Keratinocyte (primary cell): ENCODE measurements at regions not wholly inside any gene's neighbourhood (a gene's known extent, or its start where the extent isn't known, plus 50 kb on each side); places are given as distances from the start of the nearest gene placed in this dataset.

Source experiments
- DNase-seq: peaks from one replicate; pipeline ENCODE4 v3.0.0-alpha.2; 2011; ENCODE audit warnings: low read depth, missing footprints, low spot score
- FAIRE-seq: peaks from 2 replicates; lab custom pipeline; 2011; peaks lifted over from hg19 to GRCh38; lab: Jason Lieb, UNC
- H2AFZ ChIP-seq: 2 replicates; pipeline ENCODE4 v1.6.0; 2012; ENCODE audit warnings: low read length, control low read depth, inconsistent platforms; ENCODE audit not compliant: control insufficient read depth
- H3K27ac ChIP-seq: 2 replicates; pipeline ENCODE4 v1.5.1; 2011; ENCODE audit warnings: low read length; ENCODE audit not compliant: control insufficient read depth, insufficient read depth
- H3K27me3 ChIP-seq: 3 replicates; pipeline ENCODE4 v1.6.0; 2011; ENCODE audit warnings: low read length; ENCODE audit not compliant: control insufficient read depth, insufficient read depth; ENCODE audit errors: extremely low read depth
- H3K36me3 ChIP-seq, 2 experiments: 2 replicates in 1 of 2; 3 replicates in 1 of 2; pipeline ENCODE4 v1.5.1; 2011; ENCODE audit warnings: low read length in 2 of 2, mild to moderate bottlenecking in 1 of 2; ENCODE audit not compliant: control insufficient read depth in 2 of 2, insufficient read depth in 2 of 2; ENCODE audit errors: extremely low read depth in 1 of 2
- H3K4me1 ChIP-seq: 3 replicates; pipeline ENCODE4 v1.5.1; 2011; ENCODE audit warnings: low read length; ENCODE audit not compliant: control insufficient read depth, insufficient read depth; ENCODE audit errors: extremely low read depth
- H3K4me2 ChIP-seq: 3 replicates; pipeline ENCODE4 v1.6.0; 2011; ENCODE audit warnings: low read depth, low read length; ENCODE audit not compliant: control insufficient read depth, insufficient read depth; ENCODE audit errors: extremely low read depth
- H3K4me3 ChIP-seq, 3 experiments: fragments of 200-600 bp in 1 of 3; sonication (generic) in 1 of 3; 2 replicates in 2 of 3; 3 replicates in 1 of 3; pipeline ENCODE4 v1.5.1; 2011 to 2016; ENCODE audit warnings: low read length in 3 of 3, mild to moderate bottlenecking in 3 of 3, control low read depth in 2 of 3, inconsistent platforms in 1 of 3, low read depth in 1 of 3, mixed read lengths in 1 of 3, mixed run types in 1 of 3, moderate library complexity in 1 of 3; ENCODE audit not compliant: control insufficient read depth in 2 of 3, insufficient read depth in 2 of 3; ENCODE audit errors: extremely low read depth in 1 of 3
- H3K79me2 ChIP-seq: 2 replicates; pipeline ENCODE4 v1.6.0; 2012; ENCODE audit warnings: low read length; ENCODE audit not compliant: control insufficient read depth, insufficient read depth
- H3K9ac ChIP-seq: 3 replicates; pipeline ENCODE4 v1.6.0; 2011; ENCODE audit warnings: low read length; ENCODE audit not compliant: control insufficient read depth, insufficient read depth; ENCODE audit errors: extremely low read depth
- H3K9me1 ChIP-seq: 3 replicates; pipeline ENCODE4 v1.6.0; 2011; ENCODE audit warnings: low read length; ENCODE audit not compliant: control insufficient read depth, insufficient read depth; ENCODE audit errors: extremely low read depth
- H3K9me3 ChIP-seq: 2 replicates; pipeline ENCODE4 v1.5.1; 2012; ENCODE audit warnings: low read depth, low read length; ENCODE audit not compliant: control insufficient read depth
- H4K20me1 ChIP-seq: 3 replicates; pipeline ENCODE4 v1.6.0; 2011; ENCODE audit warnings: low read length; ENCODE audit not compliant: control insufficient read depth, insufficient read depth; ENCODE audit errors: extremely low read depth
- CTCF ChIP-seq, 3 experiments: IDR thresholded peaks in 1 of 3; conservative IDR thresholded peaks in 1 of 3; optimal IDR thresholded peaks in 1 of 3; 2 replicates in 2 of 3; 3 replicates in 1 of 3; pipeline versions ENCODE3 to v1.5.1; 2011; ENCODE audit warnings: low read length in 3 of 3, mild to moderate bottlenecking in 3 of 3, moderate library complexity in 2 of 3, control low read depth in 1 of 3, inconsistent platforms in 1 of 3; ENCODE audit not compliant: insufficient read depth in 2 of 3; ENCODE audit errors: extremely low read depth in 1 of 3
- EZH2 ChIP-seq: IDR thresholded peaks from one replicate; pipeline ENCODE4 v1.6.1; 2012; ENCODE audit warnings: inconsistent platforms, mild to moderate bottlenecking, low read length, moderate library complexity
- dilution Hi-C: fragments of 300-500 bp; cut with MboI; formaldehyde crosslinking; loops from one replicate; pipeline ENCODE4 v1.7.0; 2020; ENCODE audit warnings: low sequenced_read_pairs; ENCODE audit not compliant: extremely low pct_ligation_motif_present

DNA sequence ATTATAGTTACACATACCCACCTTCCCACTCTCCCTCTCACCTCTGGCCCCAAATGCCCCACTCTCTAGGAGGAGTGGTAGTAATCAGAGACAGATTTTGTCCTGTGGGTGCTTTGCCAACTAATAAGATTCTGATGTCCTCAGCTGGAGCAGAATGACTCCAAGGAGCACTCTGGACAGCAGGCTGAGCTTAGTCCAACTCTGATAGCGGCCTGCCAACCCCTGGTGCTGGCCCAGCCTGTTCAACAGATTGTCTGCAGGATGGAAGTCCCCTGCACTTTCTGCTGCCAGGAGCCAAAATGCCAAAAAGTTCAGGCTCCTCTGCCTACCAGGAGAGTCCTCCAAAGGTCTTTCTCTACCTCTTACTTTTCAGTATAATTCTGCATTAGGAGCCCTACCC, 160.5 kb upstream of the UMPS start:
- H3K4me2 ChIP-seq: no peak overlapping the region
- DNase-seq (no peak), FAIRE-seq (no peak)
- H3K27me3 ChIP-seq: no peaks in the 10 kb centered on the region
- no peaks in the 10 kb centered on the region for H3K9me1 ChIP-seq
- no peak overlapping the region for H3K9ac ChIP-seq
- H3K36me3 ChIP-seq: no peaks in the 10 kb centered on the region
- no peak for TF ChIP-seq CTCF (optimal IDR thresholded peaks at IDR 0.05 in 1 of 3, IDR thresholded peaks at IDR 0.05 in 1 of 3, conservative IDR thresholded peaks at IDR 0.05 in 1 of 3; ENCODE audit: extremely low read depth in 1 of 3, insufficient read depth in 2 of 3, low read length in 3 of 3)
- no peak for TF ChIP-seq EZH2
- no peak overlapping the region for H2AFZ ChIP-seq
- dilution Hi-C loops: no loop called here
- no peak overlapping the region for H3K4me3 ChIP-seq
- H3K9me3 ChIP-seq: no peaks in the 10 kb centered on the region
- H3K27ac ChIP-seq: no peak overlapping the region
- H4K20me1 ChIP-seq: no peaks in the 10 kb centered on the region
- H3K79me2 ChIP-seq: no peaks in the 10 kb centered on the region
- H3K4me1 ChIP-seq: peaks cover 12% of the 10 kb centered on the region

GRCh38 chr3:124570232-124570631, 160.0 kb upstream of the UMPS start:
- FAIRE-seq (no peak), DNase-seq (no peak)
- H3K27me3 ChIP-seq: no peaks in the 10 kb centered on the region
- H3K79me2 ChIP-seq: no peaks in the 10 kb centered on the region
- H3K4me2 ChIP-seq: no peak overlapping the region
- no peak for TF ChIP-seq EZH2
- TF ChIP-seq CTCF (optimal IDR thresholded peaks at IDR 0.05 in 1 of 3, IDR thresholded peaks at IDR 0.05 in 1 of 3, conservative IDR thresholded peaks at IDR 0.05 in 1 of 3; ENCODE audit: extremely low read depth in 1 of 3, insufficient read depth in 2 of 3, low read length in 3 of 3): no peak
- dilution Hi-C loops: no loop called here
- no peaks in the 10 kb centered on the region for H3K9me1 ChIP-seq
- no peaks in the 10 kb centered on the region for H4K20me1 ChIP-seq
- peaks cover 14% of the 10 kb centered on the region for H3K4me1 ChIP-seq
- no peak overlapping the region for H3K27ac ChIP-seq
- H3K4me3 ChIP-seq: no peak overlapping the region
- no peaks in the 10 kb centered on the region for H3K9me3 ChIP-seq
- H2AFZ ChIP-seq: no peak overlapping the region
- no peaks in the 10 kb centered on the region for H3K36me3 ChIP-seq
- H3K9ac ChIP-seq: no peak overlapping the region
